ENCODE measurements at regions not wholly inside any gene's neighbourhood (a gene's known extent, or its start where the extent isn't known, plus 50 kb on each side); places are given as distances from the start of the nearest gene placed in this dataset.

- Histone ChIP-seq H3K14ac (replicated peaks; ENCODE audit: low read depth, low read length) (no peak overlapping the region), H4K20me1 (ENCODE audit: insufficient read depth, low read length) (no peaks in the 10 kb centered on the region), H4K5ac (ENCODE audit: low read depth, low read length) (no peak overlapping the region), H3K4ac (ENCODE audit: low read depth, low read length) (no peak overlapping the region), H3K9ac (ENCODE audit: low read depth, low read length) (no peak overlapping the region), H2AK9ac (replicated peaks; ENCODE audit: low read depth, low read length, poor library complexity) (no peak overlapping the region), H3K23ac (ENCODE audit: low read depth, low read length) (no peak overlapping the region), H2BK20ac (ENCODE audit: low read depth, low read length) (no peak overlapping the region), H3K4me2 (ENCODE audit: low read depth, low read length) (no peak overlapping the region), H3K27me3 (ENCODE audit: control insufficient read depth, insufficient read depth, low read length) (no peaks in the 10 kb centered on the region; the same call in none of the 2 replicates), H4K8ac (ENCODE audit: low read depth in 2 of 2, low read length in 2 of 2) (no peak overlapping the region), H2BK5ac (ENCODE audit: low read depth, low read length, poor library complexity, severe bottlenecking) (no peak overlapping the region), H3K18ac (ENCODE audit: low read depth, low read length) (no peak overlapping the region), H3K79me1 (ENCODE audit: low read depth in 1 of 2, low read length in 2 of 2) (no peaks in the 10 kb centered on the region), H4K91ac (ENCODE audit: insufficient read depth, low read depth, low read length) (no peak overlapping the region), H3K56ac (ENCODE audit: extremely low read depth, insufficient read depth, low read length) (no peak overlapping the region), H2AFZ (replicated peaks; ENCODE audit: low read length, poor library complexity) (no peak overlapping the region), H2BK15ac (ENCODE audit: low read depth, low read length) (no peak overlapping the region), H3K9me3 (ENCODE audit: control insufficient read depth, insufficient read depth, low read length) (no peaks in the 10 kb centered on the region), H3K4me1 (ENCODE audit: control insufficient read depth, insufficient read depth, low read length) (no peaks in the 10 kb centered on the region), H3K27ac (ENCODE audit: insufficient read depth, low read length) (no peak overlapping the region), H3K4me3 (ENCODE audit: insufficient read depth, low read depth, low read length) (no peak overlapping the region), H3K9me1 (ENCODE audit: insufficient read depth, low read length) (no peaks in the 10 kb centered on the region), H2BK120ac (ENCODE audit: low read depth, low read length) (no peak overlapping the region), H3K36me3 (ENCODE audit: control insufficient read depth, insufficient read depth, low read length) (no peaks in the 10 kb centered on the region), H2AK5ac (ENCODE audit: low read depth, low read length) (no peak overlapping the region)
- dilution Hi-C loops (cut with HindIII; ENCODE audit: low sequenced_read_pairs, unreplicated experiment) (no loop called here), intact Hi-C loops (cut with micrococcal nuclease) (no loop called here), in situ Hi-C loops (cut with MboI; ENCODE audit: low sequenced_read_pairs) (no loop called here)
- no peak for DNase-seq
- BruUV-seq (replicated peaks), result no TSS peak
- TF ChIP-seq CEBPB (IDR thresholded peaks at IDR 0.05; ENCODE audit: low read depth, low read length) (no peak), MXI1 (IDR thresholded peaks at IDR 0.05; ENCODE audit: borderline replicate concordance, low read depth, low read length) (no peak), RFX5 (IDR thresholded peaks at IDR 0.05; ENCODE audit: low read depth, low read length) (no peak), POLR2A (IDR thresholded peaks at IDR 0.05; ENCODE audit: low read depth, low read length) (no peak), FOS (IDR thresholded peaks at IDR 0.05; ENCODE audit: low read depth, low read length) (no peak), ELK1 (IDR thresholded peaks at IDR 0.05; ENCODE audit: borderline replicate concordance, low read depth, low read length) (no peak), MAZ (IDR thresholded peaks at IDR 0.05; ENCODE audit: borderline replicate concordance, low read depth, low read length) (no peak), CTCF (conservative IDR thresholded peaks at IDR 0.05; ENCODE audit: low read depth, low read length) (no peak), CHD1 (IDR thresholded peaks at IDR 0.05; ENCODE audit: low read depth, low read length) (no peak), RAD21 (IDR thresholded peaks at IDR 0.05; ENCODE audit: low read length) (no peak), BHLHE40 (IDR thresholded peaks at IDR 0.05; ENCODE audit: low read depth, low read length) (no peak), USF2 (IDR thresholded peaks at IDR 0.05; ENCODE audit: low read depth, low read length) (no peak), NFE2L2 (IDR thresholded peaks at IDR 0.05; ENCODE audit: low read depth, low read length) (no peak), RCOR1 (IDR thresholded peaks at IDR 0.05; ENCODE audit: insufficient replicate concordance, low read length) (no peak), MAFK (IDR thresholded peaks at IDR 0.05; ENCODE audit: low read depth, low read length) (no peak), SMC3 (IDR thresholded peaks at IDR 0.05; ENCODE audit: low read depth, low read length) (no peak)
- WGBS, 2 experiments (ENCODE audit: extremely low coverage in 2 of 2, insufficient read length in 1 of 2), result no CpG with 5 or more reads among the region's 4 CpGs
- ChIA-PET CTCF (no interaction called here), POLR2A (ENCODE audit: unreplicated experiment) (no interaction called here)
- ATAC-seq (ENCODE audit: low read depth), result no peak
Observed at GRCh38 chr2:65737452-65738011, 305.1 kb upstream of the SPRED2 start.

Measured in IMR-90 (cell line).